ENCODE measurements at regions not wholly inside any gene's neighbourhood (a gene's known extent, or its start where the extent isn't known, plus 50 kb on each side); places are given as distances from the start of the nearest gene placed in this dataset.

GRCh38 chr2:153106802-153107477 is 371.6 kb downstream of the RPRM start:
- Histone ChIP-seq H3K27ac (ENCODE audit: low read length) (no peak overlapping the region; the same call in 1 of the 2 replicates), H3K27me3 (ENCODE audit: insufficient read depth, low read length, poor library complexity) (no peaks in the 10 kb centered on the region), H2AFZ (ENCODE audit: low read depth, low read length) (peak overlapping the region; percentile 60), H4K20me1 (ENCODE audit: insufficient read depth, low read length) (no peaks in the 10 kb centered on the region), H3K79me2 (ENCODE audit: insufficient read depth, low read length) (no peaks in the 10 kb centered on the region), H3K9ac (ENCODE audit: low read depth, low read length) (no peak overlapping the region), H3K36me3 (ENCODE audit: insufficient read depth, low read length) (no peaks in the 10 kb centered on the region), H3K4me1 (ENCODE audit: insufficient read depth, low read length) (peaks cover 10% of the 10 kb centered on the region; the same call in 1 of the 2 replicates), H3K4me3 (ENCODE audit: low read depth in 1 of 2, low read length in 2 of 2) (0 out of 4 replicates have a peak overlapping the region, but pooled peaks of 1 of the 2 experiments have one; percentile 17), H3K4me2 (ENCODE audit: insufficient read depth, low read length) (peak overlapping the region; percentile 48), H3K9me3 (ENCODE audit: insufficient read depth, low read length, severe bottlenecking) (no peaks in the 10 kb centered on the region)
- TF ChIP-seq EZH2 (IDR thresholded peaks at IDR 0.05; ENCODE audit: borderline replicate concordance, low read depth, low read length, severe bottlenecking), result no peak
- TF ChIP-seq CTCF (IDR thresholded peaks at IDR 0.05; ENCODE audit: borderline replicate concordance, extremely low read depth, low read length, poor library complexity, severe bottlenecking), result no peak
- ATAC-seq (ENCODE audit: insufficient read depth, low read depth), result peak; percentile 64; the same call in 2 of the 3 replicates
- no peak for DNase-seq

GRCh38 chr2:153105829-153106578 is 372.6 kb downstream of the RPRM start:
- Histone ChIP-seq H4K20me1 (ENCODE audit: insufficient read depth, low read length) (no peaks in the 10 kb centered on the region), H3K27me3 (ENCODE audit: insufficient read depth, low read length, poor library complexity) (no peaks in the 10 kb centered on the region), H3K36me3 (ENCODE audit: insufficient read depth, low read length) (no peaks in the 10 kb centered on the region), H3K4me3 (ENCODE audit: low read depth in 1 of 2, low read length in 2 of 2) (no peak overlapping the region), H3K9ac (ENCODE audit: low read depth, low read length) (no peak overlapping the region), H3K4me1 (ENCODE audit: insufficient read depth, low read length) (peaks cover 10% of the 10 kb centered on the region; the same call in 1 of the 2 replicates), H3K79me2 (ENCODE audit: insufficient read depth, low read length) (no peaks in the 10 kb centered on the region), H2AFZ (ENCODE audit: low read depth, low read length) (peak overlapping the region; percentile 60), H3K4me2 (ENCODE audit: insufficient read depth, low read length) (peak overlapping the region; percentile 48; the same call in 1 of the 2 replicates), H3K9me3 (ENCODE audit: insufficient read depth, low read length, severe bottlenecking) (no peaks in the 10 kb centered on the region), H3K27ac (ENCODE audit: low read length) (no peak overlapping the region)
- ATAC-seq (ENCODE audit: insufficient read depth, low read depth), result no peak; the same call in 2 of the 3 replicates
- TF ChIP-seq EZH2 (IDR thresholded peaks at IDR 0.05; ENCODE audit: borderline replicate concordance, low read depth, low read length, severe bottlenecking) (no peak), CTCF (IDR thresholded peaks at IDR 0.05; ENCODE audit: borderline replicate concordance, extremely low read depth, low read length, poor library complexity, severe bottlenecking) (no peak)
- no peak for DNase-seq

GRCh38 chr2:153101187-153101586 is 377.4 kb downstream of the RPRM start:
- Histone ChIP-seq H3K9ac (ENCODE audit: low read depth, low read length) (no peak overlapping the region), H3K4me1 (ENCODE audit: insufficient read depth, low read length) (no peaks in the 10 kb centered on the region), H3K27me3 (ENCODE audit: insufficient read depth, low read length, poor library complexity) (no peaks in the 10 kb centered on the region), H3K27ac (ENCODE audit: low read length) (no peak overlapping the region), H4K20me1 (ENCODE audit: insufficient read depth, low read length) (no peaks in the 10 kb centered on the region), H3K9me3 (ENCODE audit: insufficient read depth, low read length, severe bottlenecking) (no peaks in the 10 kb centered on the region), H3K79me2 (ENCODE audit: insufficient read depth, low read length) (no peaks in the 10 kb centered on the region), H2AFZ (ENCODE audit: low read depth, low read length) (0 out of 2 replicates have a peak overlapping the region, but pooled peaks have one; percentile 9), H3K4me2 (ENCODE audit: insufficient read depth, low read length) (no peak overlapping the region), H3K36me3 (ENCODE audit: insufficient read depth, low read length) (no peaks in the 10 kb centered on the region), H3K4me3 (ENCODE audit: low read depth in 1 of 2, low read length in 2 of 2) (no peak overlapping the region)
- DNase-seq (no peak), ATAC-seq (ENCODE audit: insufficient read depth, low read depth) (no peak)
- TF ChIP-seq EZH2 (IDR thresholded peaks at IDR 0.05; ENCODE audit: borderline replicate concordance, low read depth, low read length, severe bottlenecking) (no peak), CTCF (IDR thresholded peaks at IDR 0.05; ENCODE audit: borderline replicate concordance, extremely low read depth, low read length, poor library complexity, severe bottlenecking) (no peak)

Data from DND-41 (cell line).